ENCODE measurements at regions not wholly inside any gene's neighbourhood (a gene's known extent, or its start where the extent isn't known, plus 50 kb on each side); places are given as distances from the start of the nearest gene placed in this dataset.
A peak's percentile ranks its signal among the peaks of the same experiment; 100 is the strongest.

- DNase-seq: no peak
- TF ChIP-seq POLR2A (IDR thresholded peaks at IDR 0.05; ENCODE audit: low read length) (no peak), GATA1 (IDR thresholded peaks at IDR 0.05; ENCODE audit: low read depth, low read length) (no peak)
These were observed 279.0 kb upstream of the RTL1 start for GRCh38 chr14:101182476-101182875.

GRCh38 chr14:101183376-101184103, 280.0 kb upstream of the RTL1 start:
- DNase-seq: peak in 1 of 2 experiments; percentile 4
- TF ChIP-seq GATA1 (IDR thresholded peaks at IDR 0.05; ENCODE audit: low read depth, low read length) (no peak), POLR2A (IDR thresholded peaks at IDR 0.05; ENCODE audit: low read length) (no peak)

GRCh38 chr14:101184104-101184455, 280.6 kb upstream of the RTL1 start:
- TF ChIP-seq POLR2A (IDR thresholded peaks at IDR 0.05; ENCODE audit: low read length) (no peak), GATA1 (IDR thresholded peaks at IDR 0.05; ENCODE audit: low read depth, low read length) (no peak)
- no peak for DNase-seq

GRCh38 chr14:101184572-101184971, 281.1 kb upstream of the RTL1 start:
- TF ChIP-seq POLR2A (IDR thresholded peaks at IDR 0.05; ENCODE audit: low read length) (no peak), GATA1 (IDR thresholded peaks at IDR 0.05; ENCODE audit: low read depth, low read length) (no peak)
- no peak for DNase-seq

GRCh38 chr14:101185073-101185835, 281.7 kb upstream of the RTL1 start:
- DNase-seq: no peak
- TF ChIP-seq POLR2A (IDR thresholded peaks at IDR 0.05; ENCODE audit: low read length) (no peak), GATA1 (IDR thresholded peaks at IDR 0.05; ENCODE audit: low read depth, low read length) (no peak)

GRCh38 chr14:101185946-101186345, 282.4 kb upstream of the RTL1 start:
- TF ChIP-seq POLR2A (IDR thresholded peaks at IDR 0.05; ENCODE audit: low read length): no peak
- TF ChIP-seq GATA1 (IDR thresholded peaks at IDR 0.05; ENCODE audit: low read depth, low read length): no peak
- no peak for DNase-seq

GRCh38 chr14:101186544-101186943, 283.0 kb upstream of the RTL1 start:
- no peak for DNase-seq
- TF ChIP-seq POLR2A (IDR thresholded peaks at IDR 0.05; ENCODE audit: low read length): no peak
- no peak for TF ChIP-seq GATA1 (IDR thresholded peaks at IDR 0.05; ENCODE audit: low read depth, low read length)

- TF ChIP-seq GATA1 (IDR thresholded peaks at IDR 0.05; ENCODE audit: low read depth, low read length): no peak
- TF ChIP-seq POLR2A (IDR thresholded peaks at IDR 0.05; ENCODE audit: low read length): no peak
- DNase-seq: no peak
These were observed 283.7 kb upstream of the RTL1 start for GRCh38 chr14:101186992-101187815.

GRCh38 chr14:101187816-101188570, 284.5 kb upstream of the RTL1 start:
- no peak for DNase-seq

GRCh38 chr14:101188571-101188915, 285.0 kb upstream of the RTL1 start:
- TF ChIP-seq GATA1 (IDR thresholded peaks at IDR 0.05; ENCODE audit: low read depth, low read length): no peak
- no peak for TF ChIP-seq POLR2A (IDR thresholded peaks at IDR 0.05; ENCODE audit: low read length)
- no peak for DNase-seq

More at GRCh38 chr14:101187816-101188570, 284.5 kb upstream of the RTL1 start:
- TF ChIP-seq GATA1 (IDR thresholded peaks at IDR 0.05; ENCODE audit: low read depth, low read length) (no peak), POLR2A (IDR thresholded peaks at IDR 0.05; ENCODE audit: low read length) (no peak)

GRCh38 chr14:101189266-101189665, 285.7 kb upstream of the RTL1 start:
- no peak for DNase-seq
- no peak for TF ChIP-seq POLR2A (IDR thresholded peaks at IDR 0.05; ENCODE audit: low read length)
- TF ChIP-seq GATA1 (IDR thresholded peaks at IDR 0.05; ENCODE audit: low read depth, low read length): no peak

- TF ChIP-seq POLR2A (IDR thresholded peaks at IDR 0.05; ENCODE audit: low read length) (no peak), GATA1 (IDR thresholded peaks at IDR 0.05; ENCODE audit: low read depth, low read length) (no peak)
- no peak for DNase-seq
These were observed 286.5 kb upstream of the RTL1 start for GRCh38 chr14:101189962-101190560.

- DNase-seq: no peak
- no peak for TF ChIP-seq GATA1 (IDR thresholded peaks at IDR 0.05; ENCODE audit: low read depth, low read length)
- TF ChIP-seq POLR2A (IDR thresholded peaks at IDR 0.05; ENCODE audit: low read length): no peak
These were observed 287.7 kb upstream of the RTL1 start for GRCh38 chr14:101191101-101191720.
